ENCODE measurements at regions not wholly inside any gene's neighbourhood (a gene's known extent, or its start where the extent isn't known, plus 50 kb on each side); places are given as distances from the start of the nearest gene placed in this dataset.

DNA sequence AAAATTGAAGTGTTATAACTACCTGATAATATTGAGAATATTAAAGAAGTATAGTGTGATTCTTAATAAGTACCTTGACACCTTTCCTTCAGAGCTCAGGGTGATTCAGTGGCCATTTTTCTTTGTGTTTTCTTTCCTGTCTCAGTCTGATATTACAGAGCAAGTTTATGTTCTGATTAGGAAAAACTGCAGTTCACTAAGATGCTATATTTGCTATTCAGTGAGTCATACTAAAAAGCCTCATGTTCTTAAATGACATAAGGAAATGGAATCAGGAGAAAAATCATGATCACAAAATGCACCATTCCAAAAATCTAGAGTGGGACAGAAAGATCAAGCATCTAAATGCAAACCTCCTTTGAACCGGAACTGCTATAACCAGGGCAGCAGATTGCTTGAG is 390.6 kb upstream of the ATP2B1 start:
- Histone ChIP-seq H3K4me2 (ENCODE audit: low read length) (no peak overlapping the region), H2AFZ (ENCODE audit: low read depth, low read length) (no peak overlapping the region), H3K9me3 (ENCODE audit: low read length) (no peaks in the 10 kb centered on the region), H3K79me2 (replicated peaks; ENCODE audit: insufficient read depth, low read length) (no peaks in the 10 kb centered on the region), H3K9me2 (ENCODE audit: insufficient read depth, low read length) (no peaks in the 10 kb centered on the region), H3F3A (ENCODE audit: insufficient read depth, low read length, poor library complexity, severe bottlenecking) (no peaks in the 10 kb centered on the region), H3K9ac (ENCODE audit: low read length) (no peak overlapping the region), H3K27me3 (ENCODE audit: insufficient read depth, low read depth, low read length) (no peaks in the 10 kb centered on the region), H4K20me1 (ENCODE audit: insufficient read depth) (no peaks in the 10 kb centered on the region), H3K36me3 (ENCODE audit: insufficient read depth, low read length) (no peaks in the 10 kb centered on the region), H3K27ac (ENCODE audit: low read length) (no peak overlapping the region), H3K4me3 (ENCODE audit: low read length) (no peak overlapping the region)
- TF ChIP-seq SMC3 (conservative IDR thresholded peaks at IDR 0.05; ENCODE audit: poor library complexity) (no peak), EP300 (conservative IDR thresholded peaks at IDR 0.05; ENCODE audit: poor library complexity, severe bottlenecking) (no peak)

DNA sequence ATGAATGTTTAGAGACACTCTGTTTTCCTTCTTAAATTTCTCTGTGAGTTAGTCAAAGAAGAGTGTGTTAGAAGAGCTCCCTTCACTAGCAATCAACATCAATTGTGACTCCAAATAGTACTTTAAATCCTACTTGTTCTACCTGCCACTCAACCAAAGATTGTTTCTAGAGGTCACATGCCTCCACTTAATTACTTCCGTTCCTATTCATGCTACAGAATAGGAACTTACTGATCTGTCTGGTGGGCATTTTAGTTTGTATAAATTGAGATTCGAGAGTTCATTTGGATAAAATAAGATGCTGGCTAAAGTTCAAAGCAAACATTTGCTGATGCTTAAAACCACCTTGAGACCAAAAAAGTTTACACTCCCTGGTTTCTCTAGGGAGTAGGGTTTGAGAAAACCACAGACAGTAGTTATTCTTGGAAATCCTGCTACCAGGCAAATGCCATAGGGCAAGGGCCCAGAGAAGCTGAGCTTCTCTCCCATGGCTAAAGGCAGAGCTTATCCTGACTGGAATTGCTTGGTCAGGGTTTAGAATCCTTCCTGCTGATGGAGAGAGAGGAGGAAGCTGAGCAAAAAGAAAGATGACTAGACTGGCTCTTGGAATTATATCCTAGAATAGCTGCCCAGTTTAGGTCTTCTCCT is 389.6 kb upstream of the ATP2B1 start:
- H2AFZ ChIP-seq (ENCODE audit: low read depth, low read length): no peak overlapping the region
- no peak overlapping the region for H3K27ac ChIP-seq (ENCODE audit: low read length)
- H3K79me2 ChIP-seq (replicated peaks; ENCODE audit: insufficient read depth, low read length): no peaks in the 10 kb centered on the region

More for the DNA sequence above, 389.6 kb upstream of the ATP2B1 start:
- Histone ChIP-seq H3K4me2 (ENCODE audit: low read length) (no peak overlapping the region), H3K27me3 (ENCODE audit: insufficient read depth, low read depth, low read length) (no peaks in the 10 kb centered on the region), H3K36me3 (ENCODE audit: insufficient read depth, low read length) (no peaks in the 10 kb centered on the region), H3K9me2 (ENCODE audit: insufficient read depth, low read length) (no peaks in the 10 kb centered on the region), H3K9me3 (ENCODE audit: low read length) (no peaks in the 10 kb centered on the region), H3F3A (ENCODE audit: insufficient read depth, low read length, poor library complexity, severe bottlenecking) (no peaks in the 10 kb centered on the region), H3K9ac (ENCODE audit: low read length) (no peak overlapping the region), H4K20me1 (ENCODE audit: insufficient read depth) (no peaks in the 10 kb centered on the region), H3K4me3 (ENCODE audit: low read length) (no peak overlapping the region)
- TF ChIP-seq, protein P1, sequence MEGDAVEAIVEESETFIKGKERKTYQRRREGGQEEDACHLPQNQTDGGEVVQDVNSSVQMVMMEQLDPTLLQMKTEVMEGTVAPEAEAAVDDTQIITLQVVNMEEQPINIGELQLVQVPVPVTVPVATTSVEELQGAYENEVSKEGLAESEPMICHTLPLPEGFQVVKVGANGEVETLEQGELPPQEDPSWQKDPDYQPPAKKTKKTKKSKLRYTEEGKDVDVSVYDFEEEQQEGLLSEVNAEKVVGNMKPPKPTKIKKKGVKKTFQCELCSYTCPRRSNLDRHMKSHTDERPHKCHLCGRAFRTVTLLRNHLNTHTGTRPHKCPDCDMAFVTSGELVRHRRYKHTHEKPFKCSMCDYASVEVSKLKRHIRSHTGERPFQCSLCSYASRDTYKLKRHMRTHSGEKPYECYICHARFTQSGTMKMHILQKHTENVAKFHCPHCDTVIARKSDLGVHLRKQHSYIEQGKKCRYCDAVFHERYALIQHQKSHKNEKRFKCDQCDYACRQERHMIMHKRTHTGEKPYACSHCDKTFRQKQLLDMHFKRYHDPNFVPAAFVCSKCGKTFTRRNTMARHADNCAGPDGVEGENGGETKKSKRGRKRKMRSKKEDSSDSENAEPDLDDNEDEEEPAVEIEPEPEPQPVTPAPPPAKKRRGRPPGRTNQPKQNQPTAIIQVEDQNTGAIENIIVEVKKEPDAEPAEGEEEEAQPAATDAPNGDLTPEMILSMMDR (IDR thresholded peaks at IDR 0.05; ENCODE audit: poor library complexity, severe bottlenecking): no peak
- no peak for TF ChIP-seq EZH2 (IDR thresholded peaks at IDR 0.05; ENCODE audit: borderline replicate concordance, insufficient read depth, low read length, poor library complexity, severe bottlenecking)
- TF ChIP-seq EP300 (conservative IDR thresholded peaks at IDR 0.05; ENCODE audit: poor library complexity, severe bottlenecking): no peak
- TF ChIP-seq SMC3 (conservative IDR thresholded peaks at IDR 0.05; ENCODE audit: poor library complexity): no peak
- TF ChIP-seq RAD21 (conservative IDR thresholded peaks at IDR 0.05): no peak
- TF ChIP-seq TAF1 (IDR thresholded peaks at IDR 0.05; ENCODE audit: low read depth): no peak
- TF ChIP-seq MXI1 (conservative IDR thresholded peaks at IDR 0.05; ENCODE audit: poor library complexity, severe bottlenecking): no peak
- no peak for TF ChIP-seq POLR2AphosphoS5 (IDR thresholded peaks at IDR 0.05)
- TF ChIP-seq, protein P2, sequence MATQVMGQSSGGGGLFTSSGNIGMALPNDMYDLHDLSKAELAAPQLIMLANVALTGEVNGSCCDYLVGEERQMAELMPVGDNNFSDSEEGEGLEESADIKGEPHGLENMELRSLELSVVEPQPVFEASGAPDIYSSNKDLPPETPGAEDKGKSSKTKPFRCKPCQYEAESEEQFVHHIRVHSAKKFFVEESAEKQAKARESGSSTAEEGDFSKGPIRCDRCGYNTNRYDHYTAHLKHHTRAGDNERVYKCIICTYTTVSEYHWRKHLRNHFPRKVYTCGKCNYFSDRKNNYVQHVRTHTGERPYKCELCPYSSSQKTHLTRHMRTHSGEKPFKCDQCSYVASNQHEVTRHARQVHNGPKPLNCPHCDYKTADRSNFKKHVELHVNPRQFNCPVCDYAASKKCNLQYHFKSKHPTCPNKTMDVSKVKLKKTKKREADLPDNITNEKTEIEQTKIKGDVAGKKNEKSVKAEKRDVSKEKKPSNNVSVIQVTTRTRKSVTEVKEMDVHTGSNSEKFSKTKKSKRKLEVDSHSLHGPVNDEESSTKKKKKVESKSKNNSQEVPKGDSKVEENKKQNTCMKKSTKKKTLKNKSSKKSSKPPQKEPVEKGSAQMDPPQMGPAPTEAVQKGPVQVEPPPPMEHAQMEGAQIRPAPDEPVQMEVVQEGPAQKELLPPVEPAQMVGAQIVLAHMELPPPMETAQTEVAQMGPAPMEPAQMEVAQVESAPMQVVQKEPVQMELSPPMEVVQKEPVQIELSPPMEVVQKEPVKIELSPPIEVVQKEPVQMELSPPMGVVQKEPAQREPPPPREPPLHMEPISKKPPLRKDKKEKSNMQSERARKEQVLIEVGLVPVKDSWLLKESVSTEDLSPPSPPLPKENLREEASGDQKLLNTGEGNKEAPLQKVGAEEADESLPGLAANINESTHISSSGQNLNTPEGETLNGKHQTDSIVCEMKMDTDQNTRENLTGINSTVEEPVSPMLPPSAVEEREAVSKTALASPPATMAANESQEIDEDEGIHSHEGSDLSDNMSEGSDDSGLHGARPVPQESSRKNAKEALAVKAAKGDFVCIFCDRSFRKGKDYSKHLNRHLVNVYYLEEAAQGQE (IDR thresholded peaks at IDR 0.05; ENCODE audit: borderline replicate concordance): no peak

All from neural cell (in vitro differentiated cells).